HL-60 (cell line): ENCODE measurements at regions not wholly inside any gene's neighbourhood (a gene's known extent, or its start where the extent isn't known, plus 50 kb on each side); places are given as distances from the start of the nearest gene placed in this dataset.

Experiments used
- CTCF ChIP-seq: IDR thresholded peaks from one replicate; pipeline ENCODE4 v1.5.1; 2011; ENCODE audit warnings: low read length, control low read depth, inconsistent platforms; ENCODE audit not compliant: insufficient read depth
- GABPA ChIP-seq: IDR thresholded peaks from 2 replicates; pipeline ENCODE4 v1.6.1; 2012; ENCODE audit warnings: low read depth
- POLR2AphosphoS5 ChIP-seq: IDR thresholded peaks from 2 replicates; pipeline ENCODE4 v1.6.1; 2012; ENCODE audit warnings: low read depth
- REST ChIP-seq: IDR thresholded peaks from 2 replicates; pipeline ENCODE4 v1.6.1; 2012; ENCODE audit warnings: low read depth; ENCODE audit not compliant: insufficient replicate concordance
- SPI1 ChIP-seq: IDR thresholded peaks from 2 replicates; pipeline ENCODE4 v1.6.1; 2012; ENCODE audit warnings: low read depth, mild to moderate bottlenecking, borderline replicate concordance

GRCh38 chr5:167658889-167659288 lies 632.6 kb upstream of the WWC1 start:
- TF ChIP-seq CTCF (no peak), POLR2AphosphoS5 (no peak), GABPA (no peak), REST (no peak), SPI1 (no peak)
